ENCODE measurements at regions not wholly inside any gene's neighbourhood (a gene's known extent, or its start where the extent isn't known, plus 50 kb on each side); places are given as distances from the start of the nearest gene placed in this dataset.

DNA sequence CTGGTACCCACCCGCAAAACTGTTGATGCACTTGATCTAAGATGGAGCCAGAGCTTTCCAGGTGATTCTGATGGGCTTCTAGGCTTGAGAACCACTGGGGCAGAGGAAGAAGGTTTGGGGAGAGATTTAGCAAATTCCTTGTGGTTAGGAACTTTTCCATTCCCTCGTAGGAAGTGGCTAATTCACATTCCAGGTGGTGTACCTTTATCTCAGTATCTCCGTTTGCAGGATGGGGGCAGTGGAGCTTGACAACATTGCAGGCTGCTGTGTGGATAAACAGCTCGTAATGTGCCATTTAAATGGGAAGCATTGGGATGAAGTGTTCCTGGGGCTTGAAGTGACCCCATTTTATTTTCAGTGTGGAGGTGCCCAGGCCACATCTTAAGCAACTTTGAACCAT is 172.9 kb upstream of the IL12B start:
- Histone ChIP-seq H3K4me1 (ENCODE audit: insufficient read depth, poor library complexity, severe bottlenecking) (no peaks in the 10 kb centered on the region), H3K27ac (ENCODE audit: poor library complexity, severe bottlenecking) (no peak overlapping the region), H3K36me3 (ENCODE audit: low read depth) (no peaks in the 10 kb centered on the region), H3K27me3 (ENCODE audit: insufficient read depth, poor library complexity, severe bottlenecking) (no peaks in the 10 kb centered on the region), H3K9me3 (ENCODE audit: severe bottlenecking) (no peaks in the 10 kb centered on the region), H3K4me3 (ENCODE audit: severe bottlenecking) (no peak overlapping the region)
- ATAC-seq (ENCODE audit: low read depth) (no peak), DNase-seq (ENCODE audit: low spot score) (no peak)
- TF ChIP-seq, protein P1, sequence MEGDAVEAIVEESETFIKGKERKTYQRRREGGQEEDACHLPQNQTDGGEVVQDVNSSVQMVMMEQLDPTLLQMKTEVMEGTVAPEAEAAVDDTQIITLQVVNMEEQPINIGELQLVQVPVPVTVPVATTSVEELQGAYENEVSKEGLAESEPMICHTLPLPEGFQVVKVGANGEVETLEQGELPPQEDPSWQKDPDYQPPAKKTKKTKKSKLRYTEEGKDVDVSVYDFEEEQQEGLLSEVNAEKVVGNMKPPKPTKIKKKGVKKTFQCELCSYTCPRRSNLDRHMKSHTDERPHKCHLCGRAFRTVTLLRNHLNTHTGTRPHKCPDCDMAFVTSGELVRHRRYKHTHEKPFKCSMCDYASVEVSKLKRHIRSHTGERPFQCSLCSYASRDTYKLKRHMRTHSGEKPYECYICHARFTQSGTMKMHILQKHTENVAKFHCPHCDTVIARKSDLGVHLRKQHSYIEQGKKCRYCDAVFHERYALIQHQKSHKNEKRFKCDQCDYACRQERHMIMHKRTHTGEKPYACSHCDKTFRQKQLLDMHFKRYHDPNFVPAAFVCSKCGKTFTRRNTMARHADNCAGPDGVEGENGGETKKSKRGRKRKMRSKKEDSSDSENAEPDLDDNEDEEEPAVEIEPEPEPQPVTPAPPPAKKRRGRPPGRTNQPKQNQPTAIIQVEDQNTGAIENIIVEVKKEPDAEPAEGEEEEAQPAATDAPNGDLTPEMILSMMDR (IDR thresholded peaks at IDR 0.05; ENCODE audit: poor library complexity, severe bottlenecking) = no peak

DNA sequence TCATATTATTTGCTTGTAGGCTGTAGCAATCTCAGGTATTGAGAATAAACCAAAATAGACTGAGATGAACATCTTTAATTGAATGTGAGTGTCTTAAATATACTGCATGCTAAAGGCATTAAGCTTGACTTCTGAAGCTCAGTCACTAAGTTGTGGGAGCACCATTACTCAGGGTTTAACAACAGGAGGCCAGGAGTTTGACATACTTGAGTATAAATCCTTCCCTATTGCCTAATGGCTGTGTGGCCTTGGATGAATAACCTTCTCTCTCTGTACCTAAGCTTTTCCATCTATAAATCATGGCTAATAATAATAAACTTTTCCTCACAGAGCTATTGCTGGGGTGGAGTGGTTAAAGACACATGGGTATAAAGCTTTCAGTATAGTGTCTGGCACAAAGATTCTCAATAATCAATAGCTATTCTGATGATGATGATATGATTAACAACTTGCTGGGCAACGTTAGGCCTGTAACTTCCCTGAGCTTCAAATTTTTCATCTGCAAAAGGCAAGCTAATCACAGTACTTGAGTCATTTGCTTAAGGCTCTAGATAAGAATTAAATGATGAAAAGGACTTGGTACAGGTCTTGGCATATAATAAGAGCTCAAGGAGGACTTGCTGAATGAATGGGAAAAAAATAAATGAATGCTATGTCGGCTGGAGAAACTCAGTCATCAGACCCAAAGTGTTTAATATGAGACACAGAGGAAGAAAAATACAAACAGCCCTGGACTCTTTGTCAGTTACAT is 174.0 kb upstream of the IL12B start:
- Histone ChIP-seq H3K4me1 (ENCODE audit: insufficient read depth, poor library complexity, severe bottlenecking) (no peaks in the 10 kb centered on the region), H3K4me3 (ENCODE audit: severe bottlenecking) (no peak overlapping the region), H3K27ac (ENCODE audit: poor library complexity, severe bottlenecking) (no peak overlapping the region), H3K9me3 (ENCODE audit: severe bottlenecking) (no peaks in the 10 kb centered on the region), H3K36me3 (ENCODE audit: low read depth) (no peaks in the 10 kb centered on the region), H3K27me3 (ENCODE audit: insufficient read depth, poor library complexity, severe bottlenecking) (no peaks in the 10 kb centered on the region)
- TF ChIP-seq, protein P1 (IDR thresholded peaks at IDR 0.05; ENCODE audit: poor library complexity, severe bottlenecking) = no peak
- ATAC-seq (ENCODE audit: low read depth) (no peak), DNase-seq (ENCODE audit: low spot score) (no peak)

DNA sequence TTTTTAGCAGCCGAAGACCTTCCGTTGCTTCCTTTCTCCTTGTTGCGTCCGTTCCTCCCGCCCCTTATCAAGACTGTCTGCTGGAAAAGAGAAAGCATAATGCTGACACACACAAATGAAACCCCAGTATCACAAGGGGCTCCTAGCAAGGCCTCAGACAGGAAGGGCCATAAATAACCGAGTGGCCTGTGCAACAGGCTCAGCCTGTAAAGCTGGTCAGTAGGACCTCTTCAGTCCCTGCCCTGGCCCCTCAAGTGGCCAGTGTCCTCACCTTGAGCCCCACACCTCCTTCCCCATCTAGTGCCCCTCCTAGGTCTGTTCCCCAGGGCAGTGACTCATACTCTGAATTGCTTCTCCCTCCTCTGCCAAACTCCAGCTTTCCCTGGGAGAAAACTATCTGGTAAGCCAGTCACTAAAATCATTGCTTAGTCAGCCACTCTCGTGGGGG is 174.6 kb upstream of the IL12B start:
- TF ChIP-seq, protein P1 (IDR thresholded peaks at IDR 0.05; ENCODE audit: poor library complexity, severe bottlenecking) = no peak
- Histone ChIP-seq H3K4me1 (ENCODE audit: insufficient read depth, poor library complexity, severe bottlenecking) (no peaks in the 10 kb centered on the region), H3K4me3 (ENCODE audit: severe bottlenecking) (no peak overlapping the region), H3K9me3 (ENCODE audit: severe bottlenecking) (no peaks in the 10 kb centered on the region), H3K27me3 (ENCODE audit: insufficient read depth, poor library complexity, severe bottlenecking) (no peaks in the 10 kb centered on the region), H3K36me3 (ENCODE audit: low read depth) (no peaks in the 10 kb centered on the region), H3K27ac (ENCODE audit: poor library complexity, severe bottlenecking) (no peak overlapping the region)
- ATAC-seq (ENCODE audit: low read depth) = peak; percentile 81
- no peak for DNase-seq (ENCODE audit: low spot score)

DNA sequence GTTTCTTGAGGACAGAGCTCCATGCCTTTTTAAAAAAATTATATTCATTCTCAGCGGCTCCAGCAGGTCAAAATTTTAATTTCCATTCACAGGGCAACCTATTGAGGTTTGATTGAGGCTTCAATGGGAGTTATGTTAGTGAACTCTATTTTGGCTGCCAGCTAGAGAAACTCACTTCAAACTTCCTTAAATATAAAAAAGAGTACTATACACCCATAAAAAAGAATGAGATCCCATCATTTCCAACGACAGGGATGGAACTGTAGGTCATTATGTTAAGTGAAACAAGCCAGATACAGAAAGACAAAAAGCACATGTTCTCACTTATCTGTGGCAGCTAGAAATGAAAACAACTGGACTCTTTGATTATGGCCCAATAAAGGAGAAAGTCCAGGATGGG is 176.8 kb upstream of the IL12B start:
- DNase-seq (ENCODE audit: low spot score) = no peak
- no peaks in the 10 kb centered on the region for H3K36me3 ChIP-seq (ENCODE audit: low read depth)
- no peaks in the 10 kb centered on the region for H3K27me3 ChIP-seq (ENCODE audit: insufficient read depth, poor library complexity, severe bottlenecking)
- no peak overlapping the region for H3K27ac ChIP-seq (ENCODE audit: poor library complexity, severe bottlenecking)
- TF ChIP-seq, protein P1 (IDR thresholded peaks at IDR 0.05; ENCODE audit: poor library complexity, severe bottlenecking) = no peak
- H3K9me3 ChIP-seq (ENCODE audit: severe bottlenecking) = no peaks in the 10 kb centered on the region
- peaks cover 6% of the 10 kb centered on the region for H3K4me1 ChIP-seq (ENCODE audit: insufficient read depth, poor library complexity, severe bottlenecking)
- no peak overlapping the region for H3K4me3 ChIP-seq (ENCODE audit: severe bottlenecking)
- no peak for ATAC-seq (ENCODE audit: low read depth)

DNA sequence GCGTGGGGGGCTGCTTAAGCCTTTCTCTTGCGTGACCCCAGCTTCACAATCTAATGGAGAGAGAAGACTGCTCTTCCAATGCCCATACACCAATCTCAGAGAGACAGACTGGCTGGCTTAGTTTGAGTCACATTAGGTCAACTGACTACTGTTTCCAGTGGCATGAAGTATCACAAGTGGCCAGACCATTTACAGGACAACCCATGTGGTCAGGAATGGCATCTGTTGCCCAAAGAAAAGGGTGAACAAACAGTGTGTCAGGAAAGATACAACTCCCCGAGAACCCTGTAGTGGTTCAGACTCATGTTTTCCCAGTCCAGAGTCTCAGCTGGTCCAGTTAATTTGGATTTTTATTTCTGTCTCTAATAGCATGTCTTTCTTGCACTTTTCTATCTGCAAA is 177.4 kb upstream of the IL12B start:
- Histone ChIP-seq H3K4me3 (ENCODE audit: severe bottlenecking) (no peak overlapping the region), H3K27me3 (ENCODE audit: insufficient read depth, poor library complexity, severe bottlenecking) (no peaks in the 10 kb centered on the region), H3K27ac (ENCODE audit: poor library complexity, severe bottlenecking) (no peak overlapping the region), H3K36me3 (ENCODE audit: low read depth) (no peaks in the 10 kb centered on the region), H3K9me3 (ENCODE audit: severe bottlenecking) (no peaks in the 10 kb centered on the region), H3K4me1 (ENCODE audit: insufficient read depth, poor library complexity, severe bottlenecking) (peaks cover 6% of the 10 kb centered on the region)
- no peak for DNase-seq (ENCODE audit: low spot score)
- ATAC-seq (ENCODE audit: low read depth) = no peak
- TF ChIP-seq, protein P1 (IDR thresholded peaks at IDR 0.05; ENCODE audit: poor library complexity, severe bottlenecking) = no peak
